Activated CD4-positive, CD25-positive, alpha-beta regulatory T cell treated with anti-CD3 and anti-CD28 coated beads, Interleukin-2, amount 50 U/mL, for 16 hours (primary cell): ENCODE measurements at regions not wholly inside any gene's neighbourhood (a gene's known extent, or its start where the extent isn't known, plus 50 kb on each side); places are given as distances from the start of the nearest gene placed in this dataset.
"Not testable (repeated sequence)": the region's sequence is repeated elsewhere in the genome, so short reads cannot be mapped to it uniquely, and the experiment has no call there.

Experiments used
- DNase-seq: peaks from one replicate; pipeline ENCODE4 v3.0.0-alpha.2; 2020; ENCODE audit warnings: low read depth, low spot score

DNA sequence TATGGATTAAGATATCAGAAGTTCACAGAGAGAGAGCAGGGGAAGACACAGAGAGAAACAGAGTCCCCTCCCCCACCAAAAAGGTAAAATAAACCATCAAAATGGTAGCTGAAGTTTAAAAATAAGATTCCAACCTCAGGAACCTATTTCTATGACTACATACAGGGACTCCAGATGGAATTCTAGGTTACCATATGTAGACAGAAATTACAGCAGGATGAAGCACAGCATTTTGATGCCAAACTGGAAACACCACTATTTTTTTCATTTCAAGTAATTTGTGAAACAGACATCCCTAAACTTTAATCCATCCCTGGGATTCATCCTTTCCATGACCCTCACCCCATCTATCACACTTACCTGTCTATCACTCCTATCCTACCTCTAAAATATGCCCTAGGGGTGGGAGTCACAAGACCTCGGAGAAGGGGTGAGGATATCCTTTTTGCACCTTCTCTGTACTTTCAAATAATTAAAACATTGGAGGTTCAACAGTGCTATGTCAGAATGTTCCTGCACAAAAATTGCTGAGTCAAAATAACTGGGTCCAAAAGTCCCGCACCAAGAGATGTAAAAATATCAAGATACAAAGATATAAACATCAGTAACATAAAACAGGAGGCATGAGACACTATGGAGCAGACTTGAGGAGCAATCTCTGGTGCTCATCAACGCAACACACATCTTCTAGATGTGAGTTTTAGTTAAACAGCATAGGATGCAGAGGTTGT lies 344.5 kb upstream of the RASGEF1B start:
- DNase-seq: no peak

GRCh38 chr4:81814987-81815541 lies 343.4 kb upstream of the RASGEF1B start:
- no peak for DNase-seq

- no peak for DNase-seq
Observed at GRCh38 chr4:81811562-81812293, 340.0 kb upstream of the RASGEF1B start.

DNA sequence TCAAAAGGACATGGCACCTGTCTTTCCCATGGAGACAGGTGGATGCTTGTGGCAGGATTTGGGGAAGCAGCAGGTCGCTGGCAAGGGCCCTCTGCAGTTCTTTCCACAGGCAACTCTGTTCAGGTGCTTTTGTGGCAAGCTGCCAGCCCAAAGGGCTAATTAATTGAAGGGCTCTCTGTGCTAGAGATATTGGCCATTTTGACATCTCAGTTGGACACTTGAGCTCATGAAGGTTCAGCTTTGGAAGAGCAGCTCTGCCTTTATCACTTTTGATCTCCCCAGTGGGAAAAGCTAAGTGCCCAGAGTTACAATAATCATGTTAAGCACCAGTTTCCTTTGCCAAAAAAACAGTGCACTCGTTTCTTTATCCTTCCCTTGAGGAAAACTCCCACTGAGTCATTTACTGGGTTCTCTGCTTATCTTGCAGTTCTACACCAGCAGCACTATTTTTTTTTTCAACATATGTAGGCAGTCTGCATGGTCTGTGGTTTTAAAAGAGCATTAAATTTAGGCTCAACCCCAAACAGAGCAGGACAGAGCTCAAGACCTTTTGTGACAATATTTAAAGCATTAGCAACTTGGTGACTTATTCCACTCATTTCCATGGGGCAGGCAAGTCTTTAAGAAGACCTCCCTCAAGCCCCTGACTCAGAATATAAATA lies 336.4 kb upstream of the RASGEF1B start:
- no peak for DNase-seq

- DNase-seq: no peak
Observed at GRCh38 chr4:81807386-81807785, 335.7 kb upstream of the RASGEF1B start.

GRCh38 chr4:81806485-81806884 lies 334.8 kb upstream of the RASGEF1B start:
- no peak for DNase-seq

DNA sequence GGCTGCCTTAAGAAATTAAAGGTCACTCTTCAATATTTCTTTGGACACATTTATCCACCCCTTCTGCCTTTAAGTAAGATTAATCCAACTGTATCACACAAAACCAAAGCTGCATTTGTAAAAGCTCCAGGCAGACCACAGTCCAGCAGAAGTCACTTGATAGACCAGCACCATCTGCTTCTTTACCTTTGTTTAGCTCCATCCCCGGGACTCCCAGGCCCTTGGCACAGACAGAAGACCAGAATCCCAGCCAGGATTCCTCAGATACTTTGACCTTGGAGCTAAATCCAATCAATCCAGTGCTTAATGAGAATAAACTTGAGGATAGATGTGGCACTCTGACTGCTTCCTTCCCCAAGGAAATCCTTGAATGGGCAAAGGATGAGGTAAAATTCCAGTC lies 333.1 kb upstream of the RASGEF1B start:
- no peak for DNase-seq

DNA sequence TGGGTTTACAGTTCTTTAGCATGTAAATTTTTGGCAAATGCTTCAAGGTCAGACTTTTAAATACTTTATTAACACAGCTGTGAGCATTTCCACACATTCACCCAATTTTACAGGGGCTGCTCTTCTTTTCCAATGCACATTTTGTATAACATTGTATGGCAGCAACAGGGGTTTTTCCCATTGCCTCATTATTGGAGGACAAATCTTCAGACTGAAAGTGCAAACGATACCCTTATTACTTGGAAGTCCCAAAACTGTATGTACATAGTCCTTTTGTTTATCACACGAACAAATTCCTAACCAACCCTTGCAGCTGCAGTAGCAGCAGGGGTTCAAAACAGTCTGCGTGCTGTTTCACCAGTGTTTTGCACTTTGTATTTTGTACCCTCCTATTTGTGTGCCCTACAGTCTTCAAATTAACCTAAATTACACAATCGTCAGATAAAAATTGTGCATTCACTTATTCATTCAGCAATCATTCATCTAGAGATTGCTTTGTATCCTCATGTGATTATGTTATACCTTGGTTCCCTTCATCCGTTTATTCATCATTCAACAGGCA lies 330.7 kb upstream of the RASGEF1B start:
- no peak for DNase-seq

GRCh38 chr4:81799371-81799770 lies 327.7 kb upstream of the RASGEF1B start:
- DNase-seq: no peak

GRCh38 chr4:81796790-81797528 lies 325.3 kb upstream of the RASGEF1B start:
- DNase-seq: no peak

DNA sequence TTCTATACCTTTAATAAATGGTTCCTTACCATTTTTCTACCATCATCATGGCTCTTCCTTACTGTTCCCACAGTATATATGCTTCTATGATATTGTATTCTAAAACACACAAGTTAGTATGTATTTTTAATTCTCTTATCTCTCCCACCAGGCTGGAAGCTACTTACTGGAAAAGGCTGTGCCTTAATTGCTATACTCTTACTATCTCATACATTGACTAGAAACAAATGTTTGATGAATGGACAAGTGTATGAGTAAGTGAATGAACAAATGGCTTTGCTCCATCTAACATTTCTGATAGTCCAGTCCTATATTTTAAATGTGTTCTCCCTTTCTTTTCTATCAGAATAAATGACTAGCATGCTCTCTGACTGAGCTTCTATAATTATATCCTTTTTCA lies 320.8 kb upstream of the RASGEF1B start:
- no peak for DNase-seq

DNA sequence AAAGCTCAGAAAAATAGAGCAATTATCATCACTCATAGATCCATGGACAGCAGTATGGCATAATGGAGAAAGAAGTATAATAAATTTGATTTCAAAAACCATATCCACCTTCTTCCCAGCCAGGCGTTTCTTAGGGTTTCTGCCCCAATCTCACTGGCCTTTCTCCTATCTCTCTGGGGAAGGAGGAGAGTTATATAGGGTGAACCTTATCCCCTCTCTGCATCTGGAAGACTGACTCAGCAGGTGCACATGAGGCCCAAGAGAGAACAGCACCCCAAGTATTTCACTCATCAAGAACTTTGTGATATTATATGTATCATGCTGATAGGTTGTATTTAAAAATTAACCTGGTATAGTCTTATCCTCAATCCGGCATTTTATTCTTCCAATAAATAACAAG lies 318.8 kb upstream of the RASGEF1B start:
- no peak for DNase-seq

DNA sequence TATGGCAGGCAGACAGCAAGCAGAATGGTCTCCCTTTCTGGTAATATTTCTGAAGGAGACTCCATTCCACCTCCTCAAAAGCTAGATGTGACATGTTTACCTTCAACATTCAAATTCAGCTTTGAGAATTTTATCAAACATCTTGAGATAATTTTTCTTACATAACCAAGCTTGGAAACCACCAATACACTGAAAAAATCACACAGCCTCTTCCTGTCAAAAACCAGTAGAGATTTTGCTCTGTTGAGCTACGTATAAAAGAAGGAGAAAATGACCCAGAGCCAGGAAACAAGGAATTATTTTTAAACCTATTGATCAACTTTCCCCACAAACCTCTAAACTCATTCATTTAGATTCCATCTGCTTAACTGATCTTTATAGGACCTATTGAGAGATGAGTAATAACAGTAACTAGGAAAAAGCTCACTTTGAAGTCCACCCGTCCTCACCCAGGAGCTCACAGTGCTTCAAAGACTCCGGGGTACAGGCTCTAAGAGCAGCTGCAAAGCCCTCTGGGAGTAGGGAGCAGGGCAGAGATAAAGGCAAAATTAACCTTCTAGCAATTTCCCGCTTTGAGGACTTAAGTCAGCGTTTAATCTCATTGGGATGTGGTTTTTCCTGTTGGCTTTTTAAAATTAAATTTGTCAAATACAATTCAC lies 318.2 kb upstream of the RASGEF1B start:
- DNase-seq: no peak

- no peak for DNase-seq
Observed at GRCh38 chr4:81789158-81789557, 317.5 kb upstream of the RASGEF1B start.

- no peak for DNase-seq
Observed at GRCh38 chr4:81786766-81787165, 315.1 kb upstream of the RASGEF1B start.

DNA sequence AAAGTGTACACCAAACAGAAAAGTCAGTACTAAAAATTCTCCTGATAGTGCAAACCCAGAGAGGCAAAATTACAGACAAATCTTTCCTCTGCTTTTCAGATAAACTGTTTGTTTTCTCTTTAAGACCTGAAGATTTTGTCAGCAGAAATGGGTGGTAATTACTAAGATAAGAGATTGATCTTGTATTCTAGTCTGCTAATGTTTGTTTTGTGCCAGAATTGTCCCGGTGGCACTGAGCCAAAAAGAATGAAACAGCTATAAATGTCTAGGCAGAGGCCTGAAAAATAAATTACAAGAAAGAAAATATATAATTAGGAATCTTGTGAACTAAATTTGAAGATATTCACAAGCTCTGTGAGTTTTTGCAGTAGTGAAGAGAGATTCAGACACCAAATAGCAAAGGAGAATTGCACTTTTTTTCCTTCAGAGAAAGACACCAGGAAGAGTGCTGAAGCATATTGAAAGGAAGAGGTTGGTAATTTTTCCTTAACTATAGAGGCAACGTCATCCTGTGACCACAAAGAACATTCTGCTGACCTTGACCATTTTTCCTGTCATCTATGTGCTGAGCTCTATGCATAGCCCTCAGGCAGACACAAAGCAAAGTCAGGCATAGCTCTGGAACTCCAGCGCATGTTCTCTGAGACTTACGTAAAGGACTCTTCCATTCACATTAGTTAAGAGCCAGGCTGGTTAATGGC lies 314.5 kb upstream of the RASGEF1B start:
- DNase-seq: no peak

- DNase-seq: no peak
Observed at GRCh38 chr4:81785338-81785737, 313.6 kb upstream of the RASGEF1B start.

DNA sequence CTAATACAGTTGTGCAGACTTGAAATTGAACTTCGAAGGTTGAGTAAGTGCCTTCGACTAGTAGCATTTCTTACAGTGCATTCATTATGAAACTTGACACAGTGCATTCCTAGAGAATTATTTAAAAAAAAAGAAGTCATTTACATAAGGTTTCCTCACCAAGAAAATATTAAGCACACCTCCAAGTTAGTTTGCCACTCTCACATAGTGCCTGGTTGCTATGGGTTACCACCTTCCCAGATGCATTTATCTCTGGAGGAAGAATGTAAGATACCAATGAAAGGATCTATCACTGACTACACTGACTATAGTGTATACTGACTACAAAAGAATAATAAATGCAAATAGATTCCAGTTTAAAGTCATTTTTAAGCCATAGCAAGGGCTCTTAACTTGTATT lies 311.9 kb upstream of the RASGEF1B start:
- DNase-seq: no peak

GRCh38 chr4:81781799-81782198 lies 310.1 kb upstream of the RASGEF1B start:
- DNase-seq: no peak

- DNase-seq: not testable (repeated sequence)
Observed at GRCh38 chr4:81777718-81778117, 306.0 kb upstream of the RASGEF1B start.
